Activated T-helper 2 cell treated with anti-CD3 and anti-CD28 coated beads, Interferon-gamma antibody, Interleukin-2, Interleukin-4, amounts not matched to agents 10 μg/mL and 5 μg/mL and 100 μg/mL, durations not matched to agents 14 hours and 24 hours and 36 hours (primary cell): ENCODE measurements at regions not wholly inside any gene's neighbourhood (a gene's known extent, or its start where the extent isn't known, plus 50 kb on each side); places are given as distances from the start of the nearest gene placed in this dataset.
"Not testable (repeated sequence)": the region's sequence is repeated elsewhere in the genome, so short reads cannot be mapped to it uniquely, and the experiment has no call there.

Experiments used
- DNase-seq: peaks from one replicate; pipeline ENCODE4 v3.0.0; 2021; ENCODE audit warnings: low spot score
- H3K27ac Mint-ChIP-seq: one replicate; pipeline ENCODE4 v1.8.0; 2021; ENCODE audit warnings: mixed read lengths
- H3K27me3 Mint-ChIP-seq: one replicate; pipeline ENCODE4 v1.8.0; 2021; ENCODE audit warnings: low read depth, mixed read lengths
- H3K36me3 Mint-ChIP-seq: one replicate; pipeline ENCODE4 v1.8.0; 2021; ENCODE audit warnings: low read depth, mixed read lengths
- H3K4me1 Mint-ChIP-seq: one replicate; pipeline ENCODE4 v1.8.0; 2021; ENCODE audit warnings: low read depth, mixed read lengths
- H3K4me3 Mint-ChIP-seq: one replicate; pipeline ENCODE4 v1.8.0; 2021; ENCODE audit warnings: low read depth, mild to moderate bottlenecking, moderate library complexity, mixed read lengths
- H3K9me3 Mint-ChIP-seq: one replicate; pipeline ENCODE4 v1.8.0; 2021; ENCODE audit warnings: mixed read lengths
- intact Hi-C: fragments of 100-400 bp; cut with micrococcal nuclease; formaldehyde crosslinking; loops from one replicate; pipeline ENCODE4 v1.15.1; 2023

DNA sequence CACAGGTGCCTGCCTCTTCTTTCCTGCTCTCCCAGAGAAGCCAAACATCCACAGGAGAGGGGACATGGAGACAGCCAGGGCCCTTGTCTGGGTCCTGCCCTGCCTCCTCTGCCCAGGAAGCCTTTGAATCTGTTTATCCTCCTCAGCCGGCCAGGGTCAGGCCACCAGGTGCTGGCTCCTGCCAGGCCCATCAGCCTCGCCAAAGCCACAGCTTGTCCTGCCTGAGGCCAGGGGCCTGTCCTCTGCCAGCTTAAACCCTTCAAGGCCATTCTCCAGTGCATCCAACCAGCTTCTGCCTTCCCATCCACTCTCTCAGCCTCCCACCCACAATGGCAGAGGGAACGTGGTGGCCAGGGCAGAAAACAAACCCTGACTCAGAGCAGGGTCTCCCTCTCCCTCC, 254.6 kb downstream of the ANKRD60 start:
- peaks cover 7% of the 10 kb centered on the region for H3K9me3 Mint-ChIP-seq
- H3K27ac Mint-ChIP-seq: no peak overlapping the region
- H3K4me3 Mint-ChIP-seq: no peak overlapping the region
- no peaks in the 10 kb centered on the region for H3K36me3 Mint-ChIP-seq
- no peak for DNase-seq
- H3K4me1 Mint-ChIP-seq: no peaks in the 10 kb centered on the region
- no peaks in the 10 kb centered on the region for H3K27me3 Mint-ChIP-seq
- intact Hi-C loops: no loop called here

GRCh38 chr20:57971583-57971982, 256.9 kb downstream of the ANKRD60 start:
- H3K9me3 Mint-ChIP-seq, H3K4me3 Mint-ChIP-seq, H3K27ac Mint-ChIP-seq, intact Hi-C loops, H3K36me3 Mint-ChIP-seq, DNase-seq, H3K4me1 Mint-ChIP-seq, H3K27me3 Mint-ChIP-seq: not testable (repeated sequence)

DNA sequence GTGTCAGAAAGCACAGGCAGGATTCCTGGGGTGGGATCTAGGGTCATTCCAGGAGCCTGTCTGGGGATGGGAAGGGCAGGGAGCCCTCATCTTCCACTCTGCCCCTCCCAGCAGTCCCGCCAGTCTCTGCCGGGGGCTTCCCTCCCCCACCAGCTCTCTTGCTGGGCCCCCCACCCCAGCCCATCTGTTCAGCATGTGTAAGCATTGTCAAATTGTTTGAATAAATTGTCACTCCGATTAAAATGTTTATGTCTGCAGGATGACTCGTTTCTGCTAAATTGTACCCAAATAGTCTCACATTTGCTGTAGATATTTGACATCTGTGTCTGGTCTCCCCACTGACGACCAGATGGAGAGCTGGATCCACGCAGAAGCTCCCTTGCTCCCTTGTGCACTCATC, 257.6 kb downstream of the ANKRD60 start:
- H3K27me3 Mint-ChIP-seq: no peaks in the 10 kb centered on the region
- peaks cover 7% of the 10 kb centered on the region for H3K9me3 Mint-ChIP-seq
- H3K27ac Mint-ChIP-seq: no peak overlapping the region
- intact Hi-C loops: loop anchor here (1.0 kb wide), 1 partner anchor 23 kb away; no protein-coding TSS in a partner anchor
- H3K4me1 Mint-ChIP-seq: no peaks in the 10 kb centered on the region
- H3K4me3 Mint-ChIP-seq: no peak overlapping the region
- no peaks in the 10 kb centered on the region for H3K36me3 Mint-ChIP-seq
- no peak for DNase-seq

GRCh38 chr20:57970116-57970515, 258.3 kb downstream of the ANKRD60 start:
- Mint-ChIP-seq H3K27ac (no peak overlapping the region), H3K4me3 (no peak overlapping the region), H3K27me3 (no peaks in the 10 kb centered on the region), H3K4me1 (no peaks in the 10 kb centered on the region), H3K9me3 (peaks cover 7% of the 10 kb centered on the region), H3K36me3 (no peaks in the 10 kb centered on the region)
- DNase-seq: no peak
- intact Hi-C loops: loop anchor here (1.0 kb wide), 1 partner anchor 22 kb away; no protein-coding TSS in a partner anchor

DNA sequence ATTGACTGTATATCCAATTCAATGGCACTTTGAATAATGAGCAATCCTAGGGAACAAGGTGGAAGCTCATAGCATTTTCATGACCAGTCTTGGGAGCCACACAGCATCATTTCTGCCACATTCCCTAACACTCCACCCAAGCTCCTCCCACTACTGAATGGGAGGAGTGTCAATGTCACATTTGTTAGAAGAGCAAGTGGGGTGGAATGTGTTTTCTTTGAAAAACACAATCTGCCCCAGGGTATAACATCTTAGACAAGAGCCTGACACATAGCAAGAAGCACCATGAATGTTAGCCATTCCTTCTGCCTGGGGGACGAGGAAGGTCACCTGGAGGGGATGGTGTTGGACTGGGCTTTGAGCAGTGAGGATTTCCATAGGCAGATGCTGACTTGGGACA, 258.3 kb upstream of the PMEPA1 start:
- Mint-ChIP-seq H3K27me3 (no peaks in the 10 kb centered on the region), H3K27ac (no peak overlapping the region), H3K4me1 (no peaks in the 10 kb centered on the region), H3K4me3 (no peak overlapping the region), H3K36me3 (no peaks in the 10 kb centered on the region), H3K9me3 (no peaks in the 10 kb centered on the region)
- no peak for DNase-seq
- intact Hi-C loops: no loop called here

DNA sequence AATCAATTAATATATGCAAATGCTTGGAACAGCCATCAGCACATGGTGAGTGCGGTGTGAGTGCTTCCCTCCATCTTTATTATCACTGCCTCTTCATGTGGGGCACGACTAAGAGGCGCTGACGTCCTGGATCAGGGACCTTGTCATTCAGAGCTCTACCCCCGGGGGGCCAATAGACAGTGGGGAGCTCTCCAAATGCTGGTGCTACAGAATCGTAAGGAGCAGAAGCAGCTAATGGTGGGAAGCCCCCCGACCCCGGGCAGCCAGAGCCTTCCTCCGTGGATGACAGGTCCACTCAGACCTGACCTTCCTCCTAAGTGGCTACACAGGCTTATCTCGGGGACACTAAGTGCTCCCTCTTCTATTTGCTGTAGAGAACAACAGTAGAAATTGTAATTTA, 257.5 kb upstream of the PMEPA1 start:
- Mint-ChIP-seq H3K4me3 (no peak overlapping the region), H3K27me3 (no peaks in the 10 kb centered on the region), H3K27ac (no peak overlapping the region), H3K36me3 (no peaks in the 10 kb centered on the region), H3K9me3 (no peaks in the 10 kb centered on the region), H3K4me1 (no peaks in the 10 kb centered on the region)
- no peak for DNase-seq
- intact Hi-C loops: no loop called here

GRCh38 chr20:57966620-57967019, 256.8 kb upstream of the PMEPA1 start:
- DNase-seq: no peak
- H3K36me3 Mint-ChIP-seq: no peaks in the 10 kb centered on the region
- intact Hi-C loops: no loop called here
- no peaks in the 10 kb centered on the region for H3K4me1 Mint-ChIP-seq
- H3K27me3 Mint-ChIP-seq: no peaks in the 10 kb centered on the region
- H3K27ac Mint-ChIP-seq: no peak overlapping the region
- no peaks in the 10 kb centered on the region for H3K9me3 Mint-ChIP-seq
- H3K4me3 Mint-ChIP-seq: no peak overlapping the region

GRCh38 chr20:57965441-57965840, 255.6 kb upstream of the PMEPA1 start:
- Mint-ChIP-seq H3K27ac (no peak overlapping the region), H3K9me3 (no peaks in the 10 kb centered on the region), H3K4me3 (no peak overlapping the region), H3K27me3 (no peaks in the 10 kb centered on the region), H3K36me3 (no peaks in the 10 kb centered on the region), H3K4me1 (no peaks in the 10 kb centered on the region)
- DNase-seq: no peak
- intact Hi-C loops: no loop called here

DNA sequence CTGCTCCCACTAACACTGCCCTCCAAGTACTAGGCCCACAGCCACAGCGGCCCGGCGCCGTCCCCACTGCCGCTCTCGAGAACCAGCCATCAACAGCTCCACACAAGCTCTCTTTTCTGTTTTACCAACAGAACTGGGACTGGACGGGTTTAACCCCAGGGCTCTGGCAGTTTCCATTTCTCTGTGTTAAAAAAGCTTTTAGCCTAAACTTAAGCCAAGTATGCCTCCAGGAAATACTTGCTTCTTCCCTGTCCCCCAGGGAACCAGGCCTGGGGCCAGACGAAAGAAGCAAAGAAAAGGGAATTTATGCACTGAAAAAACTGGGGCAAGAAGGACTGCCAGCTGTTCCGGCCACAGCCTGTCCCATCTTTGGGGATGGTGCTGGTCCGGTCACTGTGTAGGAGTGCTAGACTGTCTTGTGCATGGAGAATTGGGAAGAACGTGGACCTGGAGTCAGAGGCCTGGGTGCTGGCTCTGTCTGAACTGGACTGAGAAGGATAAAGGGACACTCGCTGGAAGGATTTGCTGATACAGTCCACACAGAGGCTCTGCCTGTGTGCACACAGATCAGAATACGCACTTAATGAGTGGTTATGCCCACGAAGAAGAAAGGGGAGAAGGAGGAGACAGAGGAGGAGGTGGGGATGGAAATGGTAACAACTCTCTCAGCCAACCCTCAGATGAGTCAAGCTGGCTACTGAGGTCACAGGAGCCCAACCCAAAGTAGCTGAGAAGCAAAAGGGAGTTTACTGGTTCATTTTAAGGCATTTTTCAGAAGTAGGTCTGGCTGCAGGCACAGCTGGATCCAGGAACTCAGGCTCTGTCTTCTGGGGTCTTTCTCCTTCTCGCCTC, 254.4 kb upstream of the PMEPA1 start:
- Mint-ChIP-seq H3K9me3 (no peaks in the 10 kb centered on the region), H3K27ac (no peak overlapping the region), H3K4me3 (no peak overlapping the region), H3K27me3 (no peaks in the 10 kb centered on the region), H3K36me3 (no peaks in the 10 kb centered on the region), H3K4me1 (no peaks in the 10 kb centered on the region)
- no peak for DNase-seq
- intact Hi-C loops: no loop called here

DNA sequence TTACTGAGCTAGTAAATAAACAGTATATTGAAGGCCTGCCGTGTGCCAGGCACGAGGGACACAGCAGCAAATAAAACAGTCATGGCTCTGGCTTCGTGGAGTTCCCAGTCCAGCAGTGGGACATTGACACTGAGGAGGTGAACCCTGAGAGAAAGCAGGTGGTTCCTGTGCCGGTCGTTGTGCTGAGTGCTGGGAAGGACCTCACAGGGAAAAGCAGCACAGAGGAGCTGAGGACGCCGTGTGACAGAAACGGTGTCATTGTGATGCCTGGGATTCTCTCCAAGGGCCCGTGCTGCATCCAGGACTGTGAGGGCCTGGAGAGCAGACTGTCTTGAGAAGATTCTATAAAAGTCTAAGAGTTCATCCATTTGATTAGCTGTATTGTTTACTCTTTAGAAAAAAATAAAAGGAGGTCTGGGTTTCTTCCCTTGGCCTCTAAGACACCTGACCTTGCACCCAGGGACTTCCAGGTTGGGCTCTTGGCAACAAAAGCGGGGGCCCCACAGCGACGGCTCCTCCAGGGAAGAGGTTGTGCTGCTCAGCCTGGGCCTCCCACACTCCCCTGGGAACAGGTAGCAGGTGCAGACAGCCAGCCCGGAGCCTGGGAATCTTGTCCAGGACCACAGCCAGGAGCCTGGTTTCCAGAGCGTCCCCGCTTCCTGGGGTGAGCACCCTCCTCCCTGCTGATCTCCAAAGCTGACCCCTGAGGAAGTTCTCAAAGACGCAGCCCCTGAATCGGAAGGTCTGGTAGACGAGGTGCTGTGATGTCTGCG, 251.2 kb upstream of the PMEPA1 start:
- no peak for DNase-seq
- Mint-ChIP-seq H3K9me3 (no peaks in the 10 kb centered on the region), H3K36me3 (no peaks in the 10 kb centered on the region), H3K4me3 (no peak overlapping the region), H3K27me3 (no peaks in the 10 kb centered on the region), H3K4me1 (no peaks in the 10 kb centered on the region), H3K27ac (no peak overlapping the region)
- intact Hi-C loops: no loop called here

DNA sequence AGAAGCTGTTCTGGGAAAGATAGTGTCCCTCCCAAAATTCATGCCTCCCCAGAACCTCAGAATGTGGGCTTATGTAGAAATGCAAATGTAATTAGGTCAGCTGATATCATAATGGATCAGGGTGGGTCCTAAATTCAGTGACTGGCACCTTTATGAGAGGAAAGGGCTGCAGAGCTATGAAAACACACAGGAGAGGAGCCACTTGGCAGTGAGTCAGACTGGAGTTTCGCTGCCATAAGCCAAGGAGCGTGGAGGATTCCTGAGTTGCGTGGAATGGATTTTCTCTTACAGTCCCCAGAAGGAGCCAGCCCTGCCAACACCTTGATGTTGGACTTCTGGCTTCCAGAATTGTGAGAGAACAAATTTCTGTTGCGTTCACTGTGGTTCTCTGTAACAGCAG, 249.8 kb upstream of the PMEPA1 start:
- intact Hi-C loops: no loop called here
- DNase-seq: no peak
- H3K27ac Mint-ChIP-seq: no peak overlapping the region
- no peak overlapping the region for H3K4me3 Mint-ChIP-seq
- H3K4me1 Mint-ChIP-seq: no peaks in the 10 kb centered on the region
- no peaks in the 10 kb centered on the region for H3K27me3 Mint-ChIP-seq
- H3K36me3 Mint-ChIP-seq: no peaks in the 10 kb centered on the region
- no peaks in the 10 kb centered on the region for H3K9me3 Mint-ChIP-seq

GRCh38 chr20:57959018-57959417, 249.2 kb upstream of the PMEPA1 start:
- intact Hi-C loops: no loop called here
- no peaks in the 10 kb centered on the region for H3K36me3 Mint-ChIP-seq
- H3K4me1 Mint-ChIP-seq: no peaks in the 10 kb centered on the region
- no peak overlapping the region for H3K4me3 Mint-ChIP-seq
- DNase-seq: no peak
- H3K27me3 Mint-ChIP-seq: no peaks in the 10 kb centered on the region
- no peaks in the 10 kb centered on the region for H3K9me3 Mint-ChIP-seq
- no peak overlapping the region for H3K27ac Mint-ChIP-seq

GRCh38 chr20:57958050-57958420, 248.2 kb upstream of the PMEPA1 start:
- Mint-ChIP-seq H3K27me3 (no peaks in the 10 kb centered on the region), H3K27ac (no peak overlapping the region), H3K4me1 (no peaks in the 10 kb centered on the region), H3K36me3 (no peaks in the 10 kb centered on the region), H3K4me3 (no peak overlapping the region), H3K9me3 (no peaks in the 10 kb centered on the region)
- intact Hi-C loops: no loop called here
- DNase-seq: no peak
